GM10266 (cell line): ENCODE measurements at regions not wholly inside any gene's neighbourhood (a gene's known extent, or its start where the extent isn't known, plus 50 kb on each side); places are given as distances from the start of the nearest gene placed in this dataset.

Experiments used
- DNase-seq: peaks from one replicate; pipeline ENCODE4 v3.0.0; 2012; ENCODE audit errors: extremely low spot score
- CTCF ChIP-seq: IDR thresholded peaks from 2 replicates; pipeline ENCODE4 v1.5.1; 2012; ENCODE audit warnings: mild to moderate bottlenecking, low read depth; ENCODE audit not compliant: control insufficient read depth, insufficient read depth; ENCODE audit errors: missing control alignments

- no peak for DNase-seq
- TF ChIP-seq CTCF: no peak
Measured at GRCh38 chr12:76256904-76257303, 91.3 kb downstream of the BBS10 start.

- no peak for DNase-seq
Measured at GRCh38 chr12:76256321-76256720, 91.9 kb downstream of the BBS10 start.

GRCh38 chr12:76255692-76256091 is 92.5 kb downstream of the BBS10 start:
- no peak for DNase-seq
- no peak for TF ChIP-seq CTCF

More at GRCh38 chr12:76256321-76256720, 91.9 kb downstream of the BBS10 start:
- TF ChIP-seq CTCF: no peak

GRCh38 chr12:76255281-76255680 is 92.9 kb downstream of the BBS10 start:
- no peak for TF ChIP-seq CTCF
- DNase-seq: no peak

- TF ChIP-seq CTCF: no peak
Measured at GRCh38 chr12:76252031-76252430, 96.2 kb downstream of the BBS10 start.

GRCh38 chr12:76250256-76250655 is 98.0 kb downstream of the BBS10 start:
- DNase-seq: no peak
- TF ChIP-seq CTCF: no peak

More at GRCh38 chr12:76252031-76252430, 96.2 kb downstream of the BBS10 start:
- no peak for DNase-seq

GRCh38 chr12:76249501-76249900 is 98.7 kb downstream of the BBS10 start:
- no peak for TF ChIP-seq CTCF
- no peak for DNase-seq
